Endothelial cell of umbilical vein (primary cell): ENCODE measurements at regions not wholly inside any gene's neighbourhood (a gene's known extent, or its start where the extent isn't known, plus 50 kb on each side); places are given as distances from the start of the nearest gene placed in this dataset.

Experiments used
- CTCF ChIP-seq, 2 donors: IDR thresholded peaks; 1 replicate in 1 of 2; 2 replicates in 1 of 2; pipeline ENCODE4 v1.5.1; 2011; ENCODE audit warnings: low read length in 2 of 2, mild to moderate bottlenecking in 2 of 2, moderate library complexity in 2 of 2, control low read depth in 1 of 2, inconsistent platforms in 1 of 2, low read depth in 1 of 2; ENCODE audit not compliant: insufficient read depth in 1 of 2; ENCODE audit errors: extremely low read depth in 1 of 2
- POLR2A ChIP-seq: IDR thresholded peaks from 2 replicates; pipeline ENCODE4 v1.6.1; 2012; ENCODE audit warnings: low read depth, mild to moderate bottlenecking, control low read depth, low read length
- POLR2AphosphoS5 ChIP-seq: IDR thresholded peaks from 2 replicates; pipeline ENCODE4 v1.6.1; 2012; ENCODE audit warnings: low read depth, mild to moderate bottlenecking, control low read depth, low read length, moderate library complexity; ENCODE audit not compliant: insufficient read depth

GRCh38 chr1:147837964-147838292, 64.7 kb upstream of the GJA8 start:
- TF ChIP-seq POLR2AphosphoS5 (no peak), CTCF (IDR thresholded peaks at IDR 0.05; ENCODE audit: extremely low read depth in 1 of 2, insufficient read depth in 1 of 2, low read depth in 1 of 2, low read length in 2 of 2) (no peak), POLR2A (no peak)
